NCI-H1436 (cell line): ENCODE measurements at regions not wholly inside any gene's neighbourhood (a gene's known extent, or its start where the extent isn't known, plus 50 kb on each side); places are given as distances from the start of the nearest gene placed in this dataset.

Source experiments
- DNase-seq: peaks from one replicate; lab custom pipeline; 2025; lab: John Stamatoyannopoulos, UW

DNA sequence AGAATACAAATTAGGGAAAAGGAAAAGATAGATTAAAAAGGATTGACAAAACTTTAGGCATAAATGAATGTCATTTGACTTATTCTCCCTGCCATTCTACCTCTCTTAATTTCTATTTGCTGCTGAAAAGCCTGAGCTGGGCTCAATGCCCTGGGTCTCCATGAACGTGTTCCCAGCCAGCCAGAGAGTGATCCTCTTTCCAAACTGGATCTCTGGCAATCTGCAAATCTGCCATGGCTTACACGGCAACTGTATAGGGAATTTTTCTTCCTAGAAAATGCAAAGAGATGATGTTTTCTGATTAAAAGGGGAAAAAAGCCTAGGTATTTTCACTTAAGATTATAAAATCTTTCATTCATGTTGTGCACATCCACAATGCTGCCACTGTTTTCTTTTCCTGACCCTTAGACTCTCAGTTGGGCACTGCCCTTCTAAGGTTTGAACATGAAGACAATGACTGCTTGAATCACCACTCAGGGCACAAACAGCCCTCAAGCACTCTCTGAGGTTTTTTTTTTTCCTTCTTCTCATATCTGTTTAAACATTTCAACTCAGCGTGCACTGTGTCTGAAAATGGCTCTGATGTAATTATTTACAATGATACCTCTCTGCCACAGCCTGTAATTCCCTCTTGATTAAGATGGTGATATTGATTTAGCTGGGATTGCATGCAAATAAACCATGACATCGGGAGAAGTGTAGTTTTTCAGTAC lies 60.3 kb downstream of the DACT1 start:
- peak; percentile 68 for DNase-seq

DNA sequence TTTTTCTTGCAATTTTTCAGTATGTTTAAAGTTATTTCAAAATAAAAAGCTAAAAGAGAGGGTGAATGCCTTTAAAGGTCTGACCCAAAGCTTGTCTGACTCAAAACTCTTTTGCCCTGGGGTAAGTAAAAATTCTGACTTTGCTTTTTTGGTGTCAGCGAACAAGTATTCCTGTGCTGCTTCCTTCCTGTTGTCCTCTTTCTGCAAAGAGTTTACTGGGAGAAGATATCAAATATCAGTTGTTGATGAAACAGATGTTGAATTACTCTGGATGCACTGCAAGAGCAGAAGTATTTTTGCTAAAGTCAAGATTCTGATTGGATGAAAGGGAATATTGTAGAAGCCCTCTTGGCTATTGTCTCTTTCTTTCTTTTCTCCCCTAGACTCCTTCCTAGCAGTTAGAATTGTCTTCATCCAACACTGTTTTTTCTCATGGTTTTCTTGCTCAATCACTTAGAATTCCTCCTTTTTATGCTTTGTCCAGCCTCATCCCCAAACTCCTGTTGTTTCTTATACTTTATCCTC lies 62.0 kb downstream of the DACT1 start:
- DNase-seq: no peak

DNA sequence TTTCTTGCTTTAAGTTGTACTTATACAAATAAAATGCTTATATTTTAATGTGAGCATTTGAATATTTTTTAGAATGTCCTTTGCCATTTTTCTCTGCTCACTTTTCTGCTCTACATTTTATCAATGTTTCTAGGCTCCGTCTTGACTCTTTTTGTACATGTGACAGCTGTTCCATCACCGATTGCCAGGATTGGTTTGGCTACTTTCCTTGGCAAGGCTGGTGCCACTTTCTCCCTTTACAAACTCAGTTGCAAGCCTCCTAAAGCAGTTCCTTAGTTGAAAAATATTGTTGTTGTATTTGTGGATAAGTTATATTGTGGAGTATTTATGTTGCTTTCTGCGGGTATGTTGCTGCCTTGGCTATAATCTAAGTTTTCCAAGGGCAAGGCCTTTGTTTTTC lies 63.4 kb downstream of the DACT1 start:
- no peak for DNase-seq

DNA sequence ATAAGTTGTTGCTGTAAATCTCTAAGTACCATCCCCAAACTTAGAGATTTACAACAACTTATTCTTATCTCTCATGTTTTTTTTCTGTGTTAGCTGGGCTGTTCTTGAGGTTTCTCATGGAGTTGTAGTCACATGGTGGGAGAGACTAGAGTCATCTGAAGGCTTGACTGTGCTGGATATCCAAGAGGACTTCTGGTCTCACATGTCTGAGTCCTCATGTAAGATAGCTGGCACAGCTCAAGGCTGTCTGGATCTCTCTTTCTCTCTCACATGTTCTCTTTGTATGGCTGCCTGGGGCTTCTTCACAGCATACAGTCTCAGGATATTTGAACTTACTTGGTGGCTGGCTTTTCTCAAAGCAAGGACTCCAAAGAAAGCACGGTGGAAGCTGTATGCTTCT lies 63.8 kb downstream of the DACT1 start:
- no peak for DNase-seq

DNA sequence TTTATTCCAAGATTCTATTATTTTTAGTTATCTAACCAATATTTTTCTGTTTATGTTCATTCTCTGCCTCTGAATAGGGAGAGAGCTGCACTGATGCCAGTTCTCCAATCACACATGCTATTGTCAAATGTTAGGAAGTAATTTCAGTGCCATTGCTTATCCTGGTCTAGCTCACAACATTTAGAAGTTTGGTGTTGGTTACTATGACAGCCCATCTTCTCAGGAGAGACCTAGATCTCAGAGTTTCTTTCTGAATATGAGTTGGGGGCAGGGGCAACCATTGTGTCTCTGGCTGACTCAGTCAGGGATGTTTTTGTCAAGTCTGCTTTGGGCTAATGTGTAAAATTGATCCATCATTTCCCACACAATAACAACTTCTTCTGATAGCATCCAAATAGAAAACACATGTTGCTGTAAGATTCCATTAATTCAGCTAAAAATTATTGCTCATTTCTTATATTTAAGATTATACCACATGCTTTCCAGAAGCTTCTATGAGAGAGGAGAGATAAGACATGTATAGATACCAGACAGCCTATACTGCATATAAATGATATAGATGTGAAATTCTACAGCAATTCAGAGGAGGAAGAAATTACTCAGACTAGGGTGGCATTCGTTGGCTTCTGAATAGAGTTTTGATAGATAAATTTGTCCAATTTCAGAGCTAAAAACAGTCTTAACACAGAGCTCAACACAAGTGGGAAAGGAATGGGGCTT lies 64.8 kb downstream of the DACT1 start:
- no peak for DNase-seq

DNA sequence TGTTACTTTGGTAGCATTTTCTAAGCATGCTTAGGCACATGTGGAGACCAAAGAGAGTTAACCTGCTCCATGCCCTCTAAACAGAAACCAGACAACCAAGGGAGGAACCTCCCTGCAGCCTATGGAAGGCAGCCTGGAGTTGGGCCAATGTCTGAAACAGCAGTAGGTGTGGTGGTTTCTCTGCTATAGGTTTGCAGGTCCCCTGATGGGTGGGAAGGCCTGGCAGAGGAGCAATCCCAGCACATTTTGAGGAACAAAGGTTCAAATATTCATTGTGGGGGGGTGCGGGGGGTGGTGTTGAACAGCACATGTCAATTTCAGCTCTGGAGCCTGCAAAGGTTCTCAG lies 65.4 kb downstream of the DACT1 start:
- DNase-seq: no peak

DNA sequence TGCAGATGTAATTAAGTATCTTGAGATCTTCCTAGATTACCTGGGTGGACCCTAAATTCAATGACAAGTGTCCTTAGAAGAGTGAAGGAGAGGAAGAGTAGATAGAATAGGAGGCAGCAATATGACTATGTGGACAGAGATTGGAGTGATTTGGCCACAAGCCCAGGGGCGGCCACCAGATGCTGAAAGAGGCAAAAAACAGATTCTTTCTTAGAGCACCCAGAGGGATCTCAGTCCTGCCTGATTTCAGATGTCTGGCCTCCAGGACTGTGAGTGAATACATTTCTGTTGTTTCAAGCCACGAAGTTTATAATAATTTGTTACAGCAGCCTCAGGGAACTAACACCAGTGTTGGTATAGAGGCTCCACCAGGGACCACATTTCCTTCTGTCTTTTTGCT lies 67.3 kb downstream of the DACT1 start:
- no peak for DNase-seq

DNA sequence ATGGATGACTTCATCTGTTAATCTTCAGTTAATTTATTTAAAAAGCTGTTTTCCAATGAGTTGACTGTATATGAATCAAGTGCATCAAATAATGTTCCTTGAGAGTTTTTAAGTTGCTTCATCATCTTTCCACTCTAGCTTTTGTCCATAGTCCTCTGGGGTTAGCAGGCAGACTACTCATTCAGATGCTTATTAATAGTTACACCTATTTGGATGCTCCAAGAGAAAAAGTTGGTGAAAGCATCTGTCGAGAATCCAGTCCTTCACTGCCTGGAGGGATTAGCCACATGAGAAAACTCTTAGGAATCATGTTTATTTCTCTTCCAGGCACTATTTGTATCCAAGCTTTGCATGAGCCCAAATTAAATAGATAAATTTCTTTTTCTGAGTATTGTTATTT lies 70.2 kb downstream of the DACT1 start:
- DNase-seq: no peak

DNA sequence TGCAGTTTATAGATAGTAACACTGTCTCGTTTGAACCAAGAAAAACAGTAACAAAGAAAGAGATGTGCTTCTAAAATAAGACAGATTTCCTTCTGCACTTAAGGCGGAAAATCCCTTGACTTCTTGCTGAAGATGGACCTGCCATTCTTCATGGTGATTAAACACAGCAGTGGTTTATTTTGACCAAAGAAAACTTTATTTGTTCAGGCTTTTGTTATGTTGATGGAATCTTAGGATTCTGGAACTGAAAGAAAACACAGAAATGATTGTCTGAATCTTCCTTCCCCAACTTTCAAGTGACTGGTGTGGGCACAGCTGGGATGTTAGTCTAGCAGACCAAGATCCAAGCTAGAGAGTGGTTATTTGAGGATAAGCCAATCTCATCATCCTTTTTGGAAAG lies 72.2 kb downstream of the DACT1 start:
- DNase-seq: no peak

DNA sequence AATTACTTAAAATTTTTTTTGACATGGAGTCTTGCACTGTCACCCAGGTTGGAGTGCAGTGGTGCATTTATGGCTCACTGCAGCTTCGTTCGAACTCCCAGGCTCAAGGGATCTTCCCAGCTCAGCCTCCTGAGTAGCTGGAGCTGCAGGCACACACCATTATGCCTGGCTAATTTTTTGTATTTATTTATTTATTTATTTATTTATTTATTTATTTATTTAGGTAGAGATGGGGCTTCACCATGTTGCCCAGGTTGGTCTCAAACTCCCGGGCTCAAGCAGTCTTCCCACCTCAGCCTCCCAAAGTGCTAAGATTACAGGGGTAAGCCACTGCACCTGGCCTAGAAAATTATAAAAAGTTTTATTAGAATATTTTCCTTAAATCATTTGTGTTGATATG lies 73.6 kb downstream of the DACT1 start:
- no peak for DNase-seq

DNA sequence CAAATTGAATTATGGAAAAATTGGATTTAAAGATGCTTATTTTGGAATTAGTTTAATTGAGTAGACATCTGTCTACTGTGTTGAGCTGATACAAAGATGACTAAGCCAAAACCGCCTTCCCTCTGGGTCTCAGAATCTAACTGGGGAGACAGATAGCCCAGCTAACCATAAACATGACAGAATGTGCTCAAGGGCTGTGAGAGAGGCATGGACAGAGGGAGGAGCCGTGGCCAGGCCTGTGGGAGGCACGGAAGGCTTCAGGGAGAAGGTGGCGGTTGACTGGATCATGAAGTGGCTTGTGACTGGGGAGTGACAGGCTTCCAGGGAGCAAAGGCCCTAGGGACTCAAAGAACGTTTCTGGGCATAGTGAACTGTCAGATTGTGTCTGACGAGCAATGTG lies 74.6 kb downstream of the DACT1 start:
- no peak for DNase-seq

DNA sequence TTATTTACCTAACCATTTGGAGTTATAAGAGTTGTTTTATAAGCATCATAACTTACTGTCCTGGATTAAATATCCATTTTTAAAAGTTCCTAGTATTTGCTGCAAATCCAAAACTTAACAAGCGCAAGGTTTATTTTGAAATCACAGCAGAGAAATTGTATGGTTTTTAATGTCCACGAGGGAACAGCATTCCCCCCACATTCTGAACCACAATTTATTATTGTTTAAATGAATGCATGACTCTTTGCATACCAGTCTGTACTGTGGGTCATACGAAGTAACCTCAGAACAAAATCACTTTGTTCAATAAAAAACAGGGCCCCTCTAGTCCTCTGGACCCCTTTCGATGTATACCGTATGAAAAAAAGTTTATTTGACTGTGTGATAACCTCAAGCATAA lies 75.9 kb downstream of the DACT1 start:
- DNase-seq: no peak

DNA sequence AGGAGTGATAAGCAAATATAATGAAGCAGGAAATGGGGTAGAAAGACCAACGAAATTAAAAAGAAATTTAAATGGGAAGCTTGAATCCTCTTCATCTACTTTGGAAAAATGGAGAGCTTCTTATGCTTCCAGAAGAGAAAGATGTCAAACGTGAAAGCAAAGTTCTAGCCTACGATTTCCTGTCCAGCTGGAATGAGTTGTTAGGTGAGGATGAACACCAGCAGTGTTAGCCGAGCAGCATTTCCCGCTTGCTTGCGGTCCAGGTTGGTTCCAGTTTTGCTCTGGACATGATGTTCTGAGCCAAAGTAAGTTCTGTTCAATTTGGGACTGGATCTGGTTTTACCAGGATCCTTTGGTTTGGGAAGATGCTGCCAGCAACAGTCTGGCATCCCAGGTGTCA lies 78.9 kb downstream of the DACT1 start:
- DNase-seq: no peak

DNA sequence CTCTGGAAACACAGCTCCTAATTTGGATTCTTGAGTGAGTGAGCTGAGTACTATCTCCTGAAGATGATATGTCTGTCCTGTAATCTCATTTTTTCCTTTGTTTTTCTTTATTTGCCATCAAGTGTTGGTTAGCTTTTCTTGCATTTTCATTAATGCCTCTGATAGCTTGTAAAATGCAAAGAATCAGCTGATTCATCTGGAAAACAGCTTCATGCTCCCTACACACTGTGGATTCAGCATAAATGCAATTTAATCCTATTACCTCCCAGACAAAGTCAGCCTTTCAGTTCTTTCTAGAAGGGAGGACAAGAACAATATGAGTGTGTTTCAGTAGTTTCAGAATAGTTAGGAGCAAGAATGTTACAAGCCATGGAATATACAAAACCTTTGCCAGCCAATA lies 79.4 kb downstream of the DACT1 start:
- no peak for DNase-seq

DNA sequence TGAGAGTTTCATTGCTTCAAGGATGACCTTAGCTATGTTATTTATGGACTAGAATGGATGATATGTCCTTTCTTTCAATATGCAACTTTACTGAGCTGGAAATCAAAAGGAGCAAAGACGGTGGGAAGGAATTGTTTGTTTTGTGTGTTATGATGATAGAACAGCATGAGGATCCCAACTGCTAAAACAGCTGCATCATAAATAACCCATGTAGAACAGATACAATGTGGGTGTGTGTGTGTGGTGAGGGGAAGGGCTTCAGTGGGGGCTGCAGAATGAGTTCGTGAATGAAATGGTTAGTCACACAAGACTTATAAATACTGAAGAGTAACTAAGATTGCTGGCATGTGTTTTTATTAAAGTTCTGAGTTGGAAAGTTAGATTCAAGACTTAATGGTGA lies 80.1 kb downstream of the DACT1 start:
- no peak for DNase-seq

DNA sequence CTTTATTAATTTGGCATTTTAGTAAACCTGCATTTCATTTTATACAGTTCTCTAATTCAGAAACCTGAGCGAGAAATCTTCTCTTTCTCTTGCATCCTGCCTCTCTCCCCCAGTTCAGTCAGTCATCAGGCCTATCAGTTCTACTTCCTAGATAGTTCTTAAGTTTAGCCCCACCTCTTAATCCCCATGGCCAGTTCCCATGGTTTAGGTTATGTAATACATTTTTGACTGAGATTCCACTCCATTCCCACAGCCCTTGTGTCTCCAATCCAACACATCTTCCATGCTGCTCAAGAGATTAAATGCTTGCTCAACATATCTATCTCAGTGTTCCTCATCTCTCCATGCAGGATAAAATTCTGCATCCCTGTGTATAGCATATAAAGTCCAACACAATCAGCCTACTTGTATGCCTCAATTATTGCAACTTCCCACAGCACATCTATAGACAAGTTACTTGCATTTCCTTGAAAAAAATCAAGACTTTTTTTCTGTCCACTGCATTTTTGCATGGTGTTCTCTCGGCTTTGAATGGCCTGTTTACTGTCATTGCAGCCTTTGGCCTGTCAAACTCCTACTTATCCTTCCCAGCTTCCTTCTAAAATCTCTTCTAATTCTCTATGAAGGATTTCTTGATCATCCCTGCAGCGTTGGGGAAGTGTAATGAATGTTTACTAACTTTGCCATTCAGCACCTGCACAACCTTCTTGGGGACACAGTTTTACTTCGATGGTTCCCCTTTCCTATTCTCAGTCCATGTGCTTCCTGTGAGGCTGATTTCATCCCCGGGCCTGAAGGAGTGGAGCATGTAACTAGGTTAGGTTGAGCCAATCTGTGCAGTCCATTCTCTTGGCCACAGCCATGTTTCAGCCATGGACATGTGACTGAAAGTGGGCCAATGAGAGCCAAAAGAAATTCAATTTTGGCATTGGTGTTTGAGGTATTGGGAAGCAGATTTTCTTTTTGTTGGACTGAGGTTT lies 80.8 kb downstream of the DACT1 start:
- DNase-seq: no peak

DNA sequence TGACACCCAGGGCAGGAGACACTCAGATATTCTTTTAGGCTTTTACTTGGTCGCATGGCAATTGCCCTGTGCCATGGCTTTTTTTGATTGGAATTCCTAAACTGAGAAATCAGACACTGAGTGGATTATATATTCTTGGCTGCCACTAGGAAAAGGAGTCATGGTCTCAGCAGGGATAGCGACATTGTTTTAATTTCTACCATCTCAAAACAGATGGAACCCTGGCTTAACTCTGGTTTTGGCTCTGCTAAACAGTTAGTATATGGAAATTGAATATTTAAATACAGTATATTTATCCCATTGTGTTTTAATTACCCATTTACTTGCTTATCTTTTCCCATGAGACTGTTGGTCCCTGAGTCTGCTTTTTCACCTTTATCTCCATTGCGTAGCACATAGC lies 84.0 kb downstream of the DACT1 start:
- no peak for DNase-seq

DNA sequence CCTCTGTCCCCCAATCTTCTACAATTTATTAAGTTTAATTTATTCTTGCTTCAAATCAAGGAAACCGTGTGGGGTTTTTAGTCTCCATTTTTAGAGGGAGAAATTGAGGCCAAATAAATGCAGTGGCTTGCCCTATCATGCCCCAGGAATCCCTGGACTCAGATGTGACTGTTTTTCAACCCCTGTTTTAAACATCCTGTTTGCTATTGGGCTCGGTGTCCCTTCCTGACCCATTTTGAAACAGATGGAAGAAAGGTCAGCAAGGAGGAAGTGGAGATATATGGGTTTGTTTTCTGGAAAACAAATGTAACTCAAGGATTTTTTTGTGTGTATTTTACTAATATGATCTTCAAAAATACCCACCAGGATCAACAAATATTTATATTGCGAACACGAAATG lies 84.7 kb downstream of the DACT1 start:
- no peak for DNase-seq

DNA sequence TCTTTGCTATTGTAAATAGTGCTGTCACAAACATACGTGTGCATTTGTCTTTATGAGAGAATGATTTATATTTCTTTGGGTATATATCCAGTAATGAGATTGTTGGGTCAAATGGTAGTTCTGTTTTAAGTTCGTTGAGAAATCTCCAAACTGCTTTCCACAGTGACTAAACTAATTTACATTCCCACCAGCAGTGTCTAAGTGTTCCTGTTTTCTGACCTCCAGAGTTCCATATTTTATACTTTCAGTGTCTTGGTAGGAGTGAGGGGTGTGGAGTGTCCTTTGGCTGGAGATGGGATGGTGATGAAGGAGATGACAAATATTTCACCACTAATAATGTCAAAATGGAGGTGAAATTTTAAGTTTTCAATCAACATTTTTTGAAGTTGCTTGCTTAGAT lies 86.4 kb downstream of the DACT1 start:
- DNase-seq: no peak

DNA sequence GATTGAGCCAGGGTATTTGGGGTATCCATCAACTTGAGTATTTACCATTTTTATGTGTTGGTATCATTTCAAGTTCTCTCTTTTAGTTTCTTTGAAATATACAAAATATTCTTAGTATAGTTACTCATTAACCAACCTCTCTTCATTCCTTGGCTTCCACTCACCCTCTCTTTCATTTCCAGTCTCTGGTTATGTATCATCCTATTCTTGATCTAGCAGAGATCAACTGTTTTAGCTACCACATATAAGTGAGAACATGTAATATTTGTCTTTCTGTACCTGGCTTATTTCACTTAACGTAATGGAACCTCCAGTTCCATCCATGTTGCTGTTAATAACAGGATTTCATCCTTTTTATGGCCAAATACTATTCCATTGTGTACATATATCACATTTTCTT lies 86.9 kb downstream of the DACT1 start:
- DNase-seq: no peak

DNA sequence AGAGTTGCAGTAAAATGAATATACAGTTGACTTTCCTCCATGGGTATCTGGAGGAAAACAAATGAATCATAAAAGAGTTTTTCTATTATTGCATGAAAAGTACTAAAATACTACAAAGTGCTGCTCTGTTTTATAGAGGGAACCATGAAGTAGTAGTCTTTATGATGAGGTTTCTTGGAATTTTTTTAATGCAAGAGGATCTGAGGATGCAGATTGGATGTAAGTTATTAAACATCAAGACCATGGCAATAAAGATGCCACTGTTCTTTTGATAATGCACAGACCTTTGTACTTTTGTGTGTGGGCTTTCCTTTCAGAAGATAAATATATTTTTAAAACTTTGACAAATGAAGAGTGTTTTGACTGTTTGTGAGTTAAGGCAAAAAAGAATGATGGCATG lies 87.5 kb downstream of the DACT1 start:
- DNase-seq: no peak

DNA sequence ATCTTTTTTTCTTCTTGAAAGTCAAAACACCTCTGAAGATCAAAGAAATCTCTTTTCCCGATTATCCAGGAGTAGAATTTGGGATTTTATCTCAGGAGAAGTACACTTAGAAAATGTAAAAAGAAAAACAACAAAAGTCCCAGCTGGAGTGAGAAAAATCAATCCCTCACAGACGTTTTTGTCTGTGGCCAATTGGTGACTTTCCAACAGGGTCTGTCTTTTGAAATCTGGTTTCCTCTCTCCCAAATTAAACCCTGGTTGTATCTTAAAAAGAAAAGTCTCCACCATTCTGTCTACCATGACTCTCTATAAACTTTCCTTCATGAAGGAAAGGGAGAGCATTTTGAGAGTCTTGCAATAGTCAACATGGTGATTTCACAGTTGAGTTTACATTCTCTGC lies 88.1 kb downstream of the DACT1 start:
- no peak for DNase-seq
